ENCODE measurements at regions not wholly inside any gene's neighbourhood (a gene's known extent, or its start where the extent isn't known, plus 50 kb on each side); places are given as distances from the start of the nearest gene placed in this dataset.

- dilution Hi-C loops (cut with MboI; ENCODE audit: extremely low pct_ligation_motif_present, low sequenced_read_pairs) = no loop called here
- no peaks in the 10 kb centered on the region for H3K4me1 ChIP-seq (ENCODE audit: control insufficient read depth, extremely low read depth, insufficient read depth, low read length)
- intact Hi-C loops (cut with micrococcal nuclease) = no loop called here
- H3K79me2 ChIP-seq (ENCODE audit: control insufficient read depth, insufficient read depth, low read length) = no peaks in the 10 kb centered on the region
- CTCF ChIA-PET = no interaction called here
- no peaks in the 10 kb centered on the region for H3K36me3 ChIP-seq (ENCODE audit: control insufficient read depth in 2 of 2, extremely low read depth in 1 of 2, insufficient read depth in 2 of 2, low read length in 2 of 2)
- POLR2A ChIA-PET = no interaction called here
- H2AFZ ChIP-seq (ENCODE audit: low read depth, low read length) = no peak overlapping the region
- H3K9ac ChIP-seq (replicated peaks; ENCODE audit: extremely low read depth, insufficient read depth, low read length) = no peak overlapping the region
- H4K20me1 ChIP-seq (replicated peaks; ENCODE audit: control insufficient read depth, extremely low read depth, insufficient read depth, low read length) = no peaks in the 10 kb centered on the region
- no peaks in the 10 kb centered on the region for H3K9me1 ChIP-seq (replicated peaks; ENCODE audit: control insufficient read depth, extremely low read depth, insufficient read depth, low read length)
- no peak for DNase-seq (ENCODE audit: low read depth, low spot score)
- H3K4me3 ChIP-seq (replicated peaks in 1 of 3; ENCODE audit: insufficient read depth in 1 of 3, low read depth in 1 of 3, low read length in 3 of 3) = no peak overlapping the region
- BruUV-seq (replicated peaks) = no TSS peak
- no peak for TF ChIP-seq MAX (IDR thresholded peaks at IDR 0.05; ENCODE audit: insufficient read depth, insufficient read length)
- TF ChIP-seq CTCF (IDR thresholded peaks at IDR 0.05; ENCODE audit: extremely low read depth in 1 of 2, insufficient read depth in 1 of 2, low read depth in 1 of 2, low read length in 2 of 2) = no peak
- no peak for TF ChIP-seq EZH2 (IDR thresholded peaks at IDR 0.05; ENCODE audit: borderline replicate concordance, low read depth, low read length, severe bottlenecking)
- peaks cover 14% of the 10 kb centered on the region for H3K9me3 ChIP-seq (replicated peaks; ENCODE audit: control insufficient read depth, insufficient read depth, low read length)
- FAIRE-seq = no peak
- no peak overlapping the region for H3K27ac ChIP-seq (ENCODE audit: insufficient read depth, low read depth, low read length)
- no peaks in the 10 kb centered on the region for H3K27me3 ChIP-seq (ENCODE audit: control insufficient read depth in 2 of 2, insufficient read depth in 2 of 2, low read length in 2 of 2)
- no peak overlapping the region for H3K4me2 ChIP-seq (ENCODE audit: insufficient read depth, low read length)
Observed at GRCh38 chr19:28985201-28985600, 227.8 kb downstream of the UQCRFS1 start.

- CTCF ChIA-PET = no interaction called here
- BruUV-seq (replicated peaks) = no TSS peak
- H2AFZ ChIP-seq (ENCODE audit: low read depth, low read length) = no peak overlapping the region
Observed at GRCh38 chr19:28984315-28984714, 228.6 kb downstream of the UQCRFS1 start.

More at GRCh38 chr19:28984315-28984714, 228.6 kb downstream of the UQCRFS1 start:
- H4K20me1 ChIP-seq (replicated peaks; ENCODE audit: control insufficient read depth, extremely low read depth, insufficient read depth, low read length) = no peaks in the 10 kb centered on the region
- H3K4me1 ChIP-seq (ENCODE audit: control insufficient read depth, extremely low read depth, insufficient read depth, low read length) = no peaks in the 10 kb centered on the region
- no peak overlapping the region for H3K4me3 ChIP-seq (replicated peaks in 1 of 3; ENCODE audit: insufficient read depth in 1 of 3, low read depth in 1 of 3, low read length in 3 of 3)
- no peak overlapping the region for H3K27ac ChIP-seq (ENCODE audit: insufficient read depth, low read depth, low read length)
- H3K27me3 ChIP-seq (ENCODE audit: control insufficient read depth in 2 of 2, insufficient read depth in 2 of 2, low read length in 2 of 2) = no peaks in the 10 kb centered on the region
- POLR2A ChIA-PET = no interaction called here
- H3K79me2 ChIP-seq (ENCODE audit: control insufficient read depth, insufficient read depth, low read length) = no peaks in the 10 kb centered on the region
- no peak for TF ChIP-seq JUN (IDR thresholded peaks at IDR 0.05; ENCODE audit: borderline replicate concordance, insufficient read depth, insufficient read length, low read depth)
- no peak for TF ChIP-seq CTCF (IDR thresholded peaks at IDR 0.05; ENCODE audit: extremely low read depth in 1 of 2, insufficient read depth in 1 of 2, low read depth in 1 of 2, low read length in 2 of 2)
- no peak for TF ChIP-seq MAX (IDR thresholded peaks at IDR 0.05; ENCODE audit: insufficient read depth, insufficient read length)
- no peak for TF ChIP-seq POLR2AphosphoS5 (IDR thresholded peaks at IDR 0.05; ENCODE audit: insufficient read depth, low read depth, low read length)
- TF ChIP-seq FOS (IDR thresholded peaks at IDR 0.05; ENCODE audit: borderline replicate concordance, insufficient read depth, low read length) = no peak
- TF ChIP-seq EZH2 (IDR thresholded peaks at IDR 0.05; ENCODE audit: borderline replicate concordance, low read depth, low read length, severe bottlenecking) = no peak
- TF ChIP-seq MYC (IDR thresholded peaks at IDR 0.05; ENCODE audit: low read depth, low read length) = no peak
- TF ChIP-seq POLR2A (IDR thresholded peaks at IDR 0.05; ENCODE audit: low read depth, low read length) = no peak
- TF ChIP-seq GATA2 (IDR thresholded peaks at IDR 0.05; ENCODE audit: insufficient read depth, insufficient read length, low read depth, low read length) = no peak
- H3K9me3 ChIP-seq (replicated peaks; ENCODE audit: control insufficient read depth, insufficient read depth, low read length) = peaks cover 17% of the 10 kb centered on the region
- FAIRE-seq = no peak
- intact Hi-C loops (cut with micrococcal nuclease) (no loop called here), dilution Hi-C loops (cut with MboI; ENCODE audit: extremely low pct_ligation_motif_present, low sequenced_read_pairs) (no loop called here)
- no peak for DNase-seq (ENCODE audit: low read depth, low spot score)
- no peak overlapping the region for H3K4me2 ChIP-seq (ENCODE audit: insufficient read depth, low read length)
- no peaks in the 10 kb centered on the region for H3K9me1 ChIP-seq (replicated peaks; ENCODE audit: control insufficient read depth, extremely low read depth, insufficient read depth, low read length)
- no peaks in the 10 kb centered on the region for H3K36me3 ChIP-seq (ENCODE audit: control insufficient read depth in 2 of 2, extremely low read depth in 1 of 2, insufficient read depth in 2 of 2, low read length in 2 of 2)
- H3K9ac ChIP-seq (replicated peaks; ENCODE audit: extremely low read depth, insufficient read depth, low read length) = no peak overlapping the region

Data from endothelial cell of umbilical vein (primary cell).